ENCODE measurements at regions not wholly inside any gene's neighbourhood (a gene's known extent, or its start where the extent isn't known, plus 50 kb on each side); places are given as distances from the start of the nearest gene placed in this dataset.

GRCh38 chr19:32166238-32166637 is 179.2 kb upstream of the ZNF507 start:
- H2BK5ac ChIP-seq (ENCODE audit: low read length) = no peak overlapping the region
- WGBS, 2 donors (ENCODE audit: extremely low coverage in 2 of 2, insufficient read length in 2 of 2, insufficient replicate concordance in 1 of 2) = no CpG with 5 or more reads among the region's 9 CpGs

GRCh38 chr19:32168111-32168510 is 177.3 kb upstream of the ZNF507 start:
- no peak overlapping the region for H3K9ac ChIP-seq (ENCODE audit: low read depth, low read length, poor library complexity)
- no peak overlapping the region for H2BK12ac ChIP-seq (ENCODE audit: low read length)
- no peak overlapping the region for H2AFZ ChIP-seq (ENCODE audit: low read length)
- H3K36me3 ChIP-seq (replicated peaks in 1 of 2; ENCODE audit: control insufficient read depth in 2 of 2, insufficient read depth in 2 of 2, low read length in 2 of 2) = no peaks in the 10 kb centered on the region
- H4K8ac ChIP-seq (ENCODE audit: low read depth, low read length) = no peak overlapping the region
- no peak overlapping the region for H3K4ac ChIP-seq (ENCODE audit: low read length)
- H3K23ac ChIP-seq (ENCODE audit: low read depth, low read length, poor library complexity) = no peak overlapping the region
- H4K91ac ChIP-seq (ENCODE audit: low read depth, low read length, poor library complexity) = no peak overlapping the region
- peaks cover 0 to 4% (median 0%) of the 10 kb centered on the region in 3 experiments for H3K27me3 ChIP-seq (ENCODE audit: control insufficient read depth in 3 of 3, insufficient read depth in 3 of 3, low read depth in 1 of 3, low read length in 3 of 3)
- H3K18ac ChIP-seq (ENCODE audit: low read length) = no peak overlapping the region
- no peaks in the 10 kb centered on the region for H3K79me1 ChIP-seq (ENCODE audit: low read depth, low read length)
- no peak overlapping the region for H2BK5ac ChIP-seq (ENCODE audit: low read length)
- H3K14ac ChIP-seq (ENCODE audit: low read length) = no peak overlapping the region
- peaks cover 0 to 4% of the 10 kb centered on the region in 2 donors for H3K4me1 ChIP-seq (ENCODE audit: control insufficient read depth in 2 of 2, insufficient read depth in 1 of 2, low read depth in 1 of 2, low read length in 2 of 2)
- H3K4me2 ChIP-seq (ENCODE audit: insufficient read depth, low read length, poor library complexity, severe bottlenecking) = no peak overlapping the region
- no peak overlapping the region for H2BK15ac ChIP-seq (ENCODE audit: low read length)
- H2AK5ac ChIP-seq (ENCODE audit: low read depth, low read length) = no peak overlapping the region
- H3K4me3 ChIP-seq (ENCODE audit: low read length in 2 of 2) = no peak overlapping the region
- H3K9me3 ChIP-seq (replicated peaks in 1 of 2; ENCODE audit: control insufficient read depth in 2 of 2, insufficient read depth in 1 of 2, low read depth in 1 of 2, low read length in 2 of 2) = no peaks in the 10 kb centered on the region
- no peak overlapping the region for H2BK120ac ChIP-seq (ENCODE audit: low read depth, low read length)
- WGBS, 2 donors (ENCODE audit: extremely low coverage in 2 of 2, insufficient read length in 2 of 2, insufficient replicate concordance in 1 of 2) = no CpG with 5 or more reads among the region's 4 CpGs
- H3K27ac ChIP-seq (replicated peaks; ENCODE audit: low read length) = no peak overlapping the region
- no peak for DNase-seq (ENCODE audit: low spot score)

More at GRCh38 chr19:32166238-32166637, 179.2 kb upstream of the ZNF507 start:
- H2AK5ac ChIP-seq (ENCODE audit: low read depth, low read length) = no peak overlapping the region
- H3K18ac ChIP-seq (ENCODE audit: low read length) = no peak overlapping the region
- H4K91ac ChIP-seq (ENCODE audit: low read depth, low read length, poor library complexity) = no peak overlapping the region
- no peak overlapping the region for H3K9ac ChIP-seq (ENCODE audit: low read depth, low read length, poor library complexity)
- no peak overlapping the region for H3K4me3 ChIP-seq (ENCODE audit: low read length in 2 of 2)
- no peaks in the 10 kb centered on the region for H3K27me3 ChIP-seq (ENCODE audit: control insufficient read depth in 3 of 3, insufficient read depth in 3 of 3, low read depth in 1 of 3, low read length in 3 of 3)
- no peak overlapping the region for H3K27ac ChIP-seq (replicated peaks; ENCODE audit: low read length)
- no peak overlapping the region for H2AFZ ChIP-seq (ENCODE audit: low read length)
- no peaks in the 10 kb centered on the region for H3K36me3 ChIP-seq (replicated peaks in 1 of 2; ENCODE audit: control insufficient read depth in 2 of 2, insufficient read depth in 2 of 2, low read length in 2 of 2)
- no peaks in the 10 kb centered on the region for H3K4me1 ChIP-seq (ENCODE audit: control insufficient read depth in 2 of 2, insufficient read depth in 1 of 2, low read depth in 1 of 2, low read length in 2 of 2)
- H3K79me1 ChIP-seq (ENCODE audit: low read depth, low read length) = no peaks in the 10 kb centered on the region
- H3K23ac ChIP-seq (ENCODE audit: low read depth, low read length, poor library complexity) = no peak overlapping the region
- no peaks in the 10 kb centered on the region for H3K9me3 ChIP-seq (replicated peaks in 1 of 2; ENCODE audit: control insufficient read depth in 2 of 2, insufficient read depth in 1 of 2, low read depth in 1 of 2, low read length in 2 of 2)
- H2BK120ac ChIP-seq (ENCODE audit: low read depth, low read length) = no peak overlapping the region
- no peak overlapping the region for H2BK12ac ChIP-seq (ENCODE audit: low read length)
- H4K8ac ChIP-seq (ENCODE audit: low read depth, low read length) = no peak overlapping the region
- H3K14ac ChIP-seq (ENCODE audit: low read length) = no peak overlapping the region
- no peak overlapping the region for H3K4me2 ChIP-seq (ENCODE audit: insufficient read depth, low read length, poor library complexity, severe bottlenecking)
- no peak for DNase-seq (ENCODE audit: low spot score)
- no peak overlapping the region for H2BK15ac ChIP-seq (ENCODE audit: low read length)
- no peak overlapping the region for H3K4ac ChIP-seq (ENCODE audit: low read length)

GRCh38 chr19:32168606-32169005 is 176.8 kb upstream of the ZNF507 start:
- Histone ChIP-seq H2BK120ac (ENCODE audit: low read depth, low read length) (no peak overlapping the region), H3K4me1 (ENCODE audit: control insufficient read depth in 2 of 2, insufficient read depth in 1 of 2, low read depth in 1 of 2, low read length in 2 of 2) (peaks cover 0 to 4% of the 10 kb centered on the region in 2 donors), H3K4me2 (ENCODE audit: insufficient read depth, low read length, poor library complexity, severe bottlenecking) (no peak overlapping the region), H3K79me1 (ENCODE audit: low read depth, low read length) (no peaks in the 10 kb centered on the region), H2BK5ac (ENCODE audit: low read length) (no peak overlapping the region), H3K36me3 (replicated peaks in 1 of 2; ENCODE audit: control insufficient read depth in 2 of 2, insufficient read depth in 2 of 2, low read length in 2 of 2) (no peaks in the 10 kb centered on the region), H4K91ac (ENCODE audit: low read depth, low read length, poor library complexity) (no peak overlapping the region), H4K8ac (ENCODE audit: low read depth, low read length) (no peak overlapping the region), H3K4me3 (ENCODE audit: low read length in 2 of 2) (no peak overlapping the region), H3K18ac (ENCODE audit: low read length) (no peak overlapping the region), H3K14ac (ENCODE audit: low read length) (no peak overlapping the region), H3K4ac (ENCODE audit: low read length) (no peak overlapping the region), H3K27ac (replicated peaks; ENCODE audit: low read length) (no peak overlapping the region), H3K27me3 (ENCODE audit: control insufficient read depth in 3 of 3, insufficient read depth in 3 of 3, low read depth in 1 of 3, low read length in 3 of 3) (peaks cover 0 to 4% (median 0%) of the 10 kb centered on the region in 3 experiments), H2BK12ac (ENCODE audit: low read length) (no peak overlapping the region), H3K9ac (ENCODE audit: low read depth, low read length, poor library complexity) (no peak overlapping the region), H3K23ac (ENCODE audit: low read depth, low read length, poor library complexity) (no peak overlapping the region), H2AK5ac (ENCODE audit: low read depth, low read length) (no peak overlapping the region), H2BK15ac (ENCODE audit: low read length) (no peak overlapping the region), H2AFZ (ENCODE audit: low read length) (no peak overlapping the region), H3K9me3 (replicated peaks in 1 of 2; ENCODE audit: control insufficient read depth in 2 of 2, insufficient read depth in 1 of 2, low read depth in 1 of 2, low read length in 2 of 2) (no peaks in the 10 kb centered on the region)
- WGBS, 2 donors (ENCODE audit: extremely low coverage in 2 of 2, insufficient read length in 2 of 2, insufficient replicate concordance in 1 of 2) = no CpG with 5 or more reads among the region's 5 CpGs
- DNase-seq (ENCODE audit: low spot score) = no peak

GRCh38 chr19:32171719-32172151 is 173.7 kb upstream of the ZNF507 start:
- Histone ChIP-seq H3K27me3 (ENCODE audit: control insufficient read depth in 3 of 3, insufficient read depth in 3 of 3, low read depth in 1 of 3, low read length in 3 of 3) (peaks cover 0 to 4% (median 0%) of the 10 kb centered on the region in 3 experiments), H3K14ac (ENCODE audit: low read length) (no peak overlapping the region), H3K4ac (ENCODE audit: low read length) (no peak overlapping the region), H3K18ac (ENCODE audit: low read length) (no peak overlapping the region), H2BK15ac (ENCODE audit: low read length) (no peak overlapping the region), H2BK5ac (ENCODE audit: low read length) (no peak overlapping the region), H2BK12ac (ENCODE audit: low read length) (no peak overlapping the region), H4K8ac (ENCODE audit: low read depth, low read length) (no peak overlapping the region), H3K4me1 (ENCODE audit: control insufficient read depth in 2 of 2, insufficient read depth in 1 of 2, low read depth in 1 of 2, low read length in 2 of 2) (peaks cover 0 to 4% of the 10 kb centered on the region in 2 donors), H3K4me2 (ENCODE audit: insufficient read depth, low read length, poor library complexity, severe bottlenecking) (no peak overlapping the region), H3K79me1 (ENCODE audit: low read depth, low read length) (no peaks in the 10 kb centered on the region), H4K91ac (ENCODE audit: low read depth, low read length, poor library complexity) (no peak overlapping the region), H3K9ac (ENCODE audit: low read depth, low read length, poor library complexity) (no peak overlapping the region), H3K23ac (ENCODE audit: low read depth, low read length, poor library complexity) (no peak overlapping the region), H2AFZ (ENCODE audit: low read length) (peak overlapping the region; percentile 22), H3K9me3 (replicated peaks in 1 of 2; ENCODE audit: control insufficient read depth in 2 of 2, insufficient read depth in 1 of 2, low read depth in 1 of 2, low read length in 2 of 2) (no peaks in the 10 kb centered on the region), H2BK120ac (ENCODE audit: low read depth, low read length) (no peak overlapping the region), H3K36me3 (replicated peaks in 1 of 2; ENCODE audit: control insufficient read depth in 2 of 2, insufficient read depth in 2 of 2, low read length in 2 of 2) (no peaks in the 10 kb centered on the region), H3K27ac (replicated peaks; ENCODE audit: low read length) (no peak overlapping the region), H2AK5ac (ENCODE audit: low read depth, low read length) (no peak overlapping the region), H3K4me3 (ENCODE audit: low read length in 2 of 2) (no peak overlapping the region)
- WGBS, 2 donors (ENCODE audit: extremely low coverage in 2 of 2, insufficient read length in 2 of 2, insufficient replicate concordance in 1 of 2) = no CpG with 5 or more reads among the region's 12 CpGs
- DNase-seq (ENCODE audit: low spot score) = no peak

Measured in neuronal stem cell (in vitro differentiated cells).